NCI-H82 treated with DMSO at 0.1 percent for 48 hours (cell line): ENCODE measurements at regions not wholly inside any gene's neighbourhood (a gene's known extent, or its start where the extent isn't known, plus 50 kb on each side); places are given as distances from the start of the nearest gene placed in this dataset.
"Not testable (repeated sequence)": the region's sequence is repeated elsewhere in the genome, so short reads cannot be mapped to it uniquely, and the experiment has no call there.

ENCODE experiments used
- DNase-seq: peaks from one replicate; lab custom pipeline; 2025; ENCODE audit not compliant: unreplicated experiment; lab: John Stamatoyannopoulos, UW

- DNase-seq, result no peak
Observed at GRCh38 chr14:82647088-82647810, 1113.6 kb upstream of the SEL1L start.

- DNase-seq, result no peak
Observed at GRCh38 chr14:82655770-82656169, 1122.1 kb upstream of the SEL1L start.

GRCh38 chr14:82657186-82657675 lies 1123.6 kb upstream of the SEL1L start:
- no peak for DNase-seq

- no peak for DNase-seq
Observed at GRCh38 chr14:82661258-82661657, 1127.6 kb upstream of the SEL1L start.

- no peak for DNase-seq
Observed at GRCh38 chr14:82667006-82667405, 1133.4 kb upstream of the SEL1L start.

- no peak for DNase-seq
Observed at GRCh38 chr14:82667501-82667900, 1133.8 kb upstream of the SEL1L start.

GRCh38 chr14:82676403-82676802 lies 1142.8 kb upstream of the SEL1L start:
- no peak for DNase-seq

GRCh38 chr14:82689948-82690347 lies 1156.3 kb upstream of the SEL1L start:
- DNase-seq, result no peak

- DNase-seq, result not testable (repeated sequence)
Observed at GRCh38 chr14:82691191-82691590, 1157.5 kb upstream of the SEL1L start.

GRCh38 chr14:82694820-82695219 lies 1161.2 kb upstream of the SEL1L start:
- no peak for DNase-seq

GRCh38 chr14:82704218-82704617 lies 1170.6 kb upstream of the SEL1L start:
- no peak for DNase-seq

- peak; percentile 19 for DNase-seq
Observed at GRCh38 chr14:82710267-82710841, 1176.7 kb upstream of the SEL1L start.

GRCh38 chr14:82719617-82720016 lies 1186.0 kb upstream of the SEL1L start:
- DNase-seq, result no peak

- no peak for DNase-seq
Observed at GRCh38 chr14:82720431-82720830, 1186.8 kb upstream of the SEL1L start.

GRCh38 chr14:82720946-82721345 lies 1187.3 kb upstream of the SEL1L start:
- DNase-seq, result no peak

- no peak for DNase-seq
Observed at GRCh38 chr14:82724316-82724715, 1190.7 kb upstream of the SEL1L start.

- no peak for DNase-seq
Observed at GRCh38 chr14:82725213-82725612, 1191.6 kb upstream of the SEL1L start.

GRCh38 chr14:82731526-82731925 lies 1197.9 kb upstream of the SEL1L start:
- no peak for DNase-seq

GRCh38 chr14:82740547-82740946 lies 1206.9 kb upstream of the SEL1L start:
- DNase-seq, result no peak

- DNase-seq, result no peak
Observed at GRCh38 chr14:82755476-82755875, 1221.8 kb upstream of the SEL1L start.

- DNase-seq, result no peak
Observed at GRCh38 chr14:82755923-82756322, 1222.3 kb upstream of the SEL1L start.

- DNase-seq, result no peak
Observed at GRCh38 chr14:82757776-82758175, 1224.1 kb upstream of the SEL1L start.

GRCh38 chr14:82759656-82760055 lies 1226.0 kb upstream of the SEL1L start:
- no peak for DNase-seq
